Neural cell (in vitro differentiated cells): ENCODE measurements at regions not wholly inside any gene's neighbourhood (a gene's known extent, or its start where the extent isn't known, plus 50 kb on each side); places are given as distances from the start of the nearest gene placed in this dataset.

Experiments
- H2AFZ ChIP-seq: fragments of 200-600, 300-800 bp; sonication (generic), shearing (Covaris generic); 2 replicates; pipeline ENCODE4 v1.6.0; 2014; ENCODE audit warnings: low read depth, mild to moderate bottlenecking, antibody characterized with exemption, low read length, moderate library complexity
- H3F3A ChIP-seq: fragments of 200-600 bp; shearing (Covaris generic); 2 replicates; pipeline ENCODE4 v1.6.1; 2016; ENCODE audit warnings: mild to moderate bottlenecking, moderate library complexity, mixed read lengths, antibody characterized with exemption, low read length; ENCODE audit not compliant: insufficient read depth, poor library complexity, severe bottlenecking
- H3K27ac ChIP-seq: fragments of 200-600, 300-800 bp; sonication (generic), shearing (Covaris generic); 2 replicates; pipeline ENCODE4 v1.5.1; 2014; ENCODE audit warnings: mild to moderate bottlenecking, low read length, moderate library complexity
- H3K27me3 ChIP-seq: fragments of 300-800, 200-600 bp; sonication (generic), shearing (Covaris generic); 2 replicates; pipeline ENCODE4 v1.6.0; 2014; ENCODE audit warnings: mild to moderate bottlenecking, low read depth, low read length, moderate library complexity; ENCODE audit not compliant: insufficient read depth
- H3K36me3 ChIP-seq: fragments of 300-800, 200-600 bp; sonication (generic), shearing (Covaris generic); 2 replicates; pipeline ENCODE4 v1.5.1; 2014; ENCODE audit warnings: mild to moderate bottlenecking, antibody characterized with exemption, low read length, moderate library complexity; ENCODE audit not compliant: insufficient read depth
- H3K4me2 ChIP-seq: fragments of 300-800, 200-600 bp; sonication (generic), shearing (Covaris generic); 2 replicates; pipeline ENCODE4 v1.6.0; 2014; ENCODE audit warnings: mild to moderate bottlenecking, low read length
- H3K4me3 ChIP-seq: fragments of 300-800, 200-600 bp; sonication (generic), shearing (Covaris generic); 2 replicates; pipeline ENCODE4 v1.5.1; 2014; ENCODE audit warnings: mild to moderate bottlenecking, low read length, moderate library complexity
- H3K79me2 ChIP-seq: fragments of 200-600 bp; shearing (Covaris generic); replicated peaks from 2 replicates; pipeline ENCODE4 v1.6.0; 2014; ENCODE audit warnings: mild to moderate bottlenecking, low read length, moderate library complexity; ENCODE audit not compliant: insufficient read depth
- H3K9ac ChIP-seq: fragments of 300-800, 200-600 bp; sonication (generic), shearing (Covaris generic); 2 replicates; pipeline ENCODE4 v1.6.1; 2016; ENCODE audit warnings: mild to moderate bottlenecking, low read length, mixed read lengths
- H3K9me2 ChIP-seq: fragments of 200-600 bp; shearing (Covaris generic); 2 replicates; pipeline ENCODE4 v1.6.1; 2016; ENCODE audit warnings: mild to moderate bottlenecking, low read length, mixed read lengths; ENCODE audit not compliant: insufficient read depth
- H3K9me3 ChIP-seq: fragments of 200-600, 300-800 bp; sonication (generic), shearing (Covaris generic); 2 replicates; pipeline ENCODE4 v1.6.1; 2016; ENCODE audit warnings: mild to moderate bottlenecking, mixed run types, low read length, moderate library complexity, mixed read lengths
- H4K20me1 ChIP-seq: fragments of 200-600 bp; shearing (Covaris generic); 2 replicates; pipeline ENCODE4 v1.6.1; 2016; ENCODE audit warnings: mild to moderate bottlenecking, mixed run types; ENCODE audit not compliant: insufficient read depth
- EP300 ChIP-seq: fragments of 450-650 bp; conservative IDR thresholded peaks from 2 replicates; pipeline ENCODE4 v1.6.1; 2014; ENCODE audit warnings: antibody characterized with exemption, mild to moderate bottlenecking, moderate library complexity; ENCODE audit not compliant: poor library complexity, severe bottlenecking
- EZH2 ChIP-seq: fragments of 200-600, 300-800 bp; shearing (Covaris generic), sonication (generic); IDR thresholded peaks from 2 replicates; pipeline ENCODE4 v1.6.1; 2014; ENCODE audit warnings: antibody characterized with exemption, low read length, borderline replicate concordance, mild to moderate bottlenecking; ENCODE audit not compliant: insufficient read depth, poor library complexity, severe bottlenecking
- MXI1 ChIP-seq: fragments of 450-650 bp; conservative IDR thresholded peaks from 2 replicates; pipeline ENCODE4 v1.6.1; 2014; ENCODE audit warnings: antibody characterized with exemption, mild to moderate bottlenecking; ENCODE audit not compliant: poor library complexity, severe bottlenecking
- POLR2AphosphoS5 ChIP-seq: IDR thresholded peaks from 2 replicates; pipeline ENCODE4 v1.6.1; 2012
- RAD21 ChIP-seq: fragments of 450-650 bp; conservative IDR thresholded peaks from 2 replicates; pipeline ENCODE4 v1.6.1; 2014; ENCODE audit warnings: antibody characterized with exemption, mild to moderate bottlenecking, moderate library complexity
- SMC3 ChIP-seq: fragments of 450-650 bp; conservative IDR thresholded peaks from 2 replicates; pipeline ENCODE4 v1.6.1; 2014; ENCODE audit warnings: antibody characterized with exemption, mild to moderate bottlenecking, moderate library complexity; ENCODE audit not compliant: poor library complexity
- TAF1 ChIP-seq: IDR thresholded peaks from 2 replicates; pipeline ENCODE4 v1.6.1; 2012; ENCODE audit warnings: low read depth
- TF ChIP-seq, protein P1 (sequence below): fragments of 450-650 bp; IDR thresholded peaks from 2 replicates; pipeline ENCODE4 v1.5.1; 2014; ENCODE audit warnings: antibody characterized with exemption, mild to moderate bottlenecking, moderate library complexity; ENCODE audit not compliant: poor library complexity, severe bottlenecking
- TF ChIP-seq, protein P2 (sequence below): IDR thresholded peaks from 2 replicates; pipeline ENCODE4 v1.6.1; 2012; ENCODE audit warnings: borderline replicate concordance

DNA sequence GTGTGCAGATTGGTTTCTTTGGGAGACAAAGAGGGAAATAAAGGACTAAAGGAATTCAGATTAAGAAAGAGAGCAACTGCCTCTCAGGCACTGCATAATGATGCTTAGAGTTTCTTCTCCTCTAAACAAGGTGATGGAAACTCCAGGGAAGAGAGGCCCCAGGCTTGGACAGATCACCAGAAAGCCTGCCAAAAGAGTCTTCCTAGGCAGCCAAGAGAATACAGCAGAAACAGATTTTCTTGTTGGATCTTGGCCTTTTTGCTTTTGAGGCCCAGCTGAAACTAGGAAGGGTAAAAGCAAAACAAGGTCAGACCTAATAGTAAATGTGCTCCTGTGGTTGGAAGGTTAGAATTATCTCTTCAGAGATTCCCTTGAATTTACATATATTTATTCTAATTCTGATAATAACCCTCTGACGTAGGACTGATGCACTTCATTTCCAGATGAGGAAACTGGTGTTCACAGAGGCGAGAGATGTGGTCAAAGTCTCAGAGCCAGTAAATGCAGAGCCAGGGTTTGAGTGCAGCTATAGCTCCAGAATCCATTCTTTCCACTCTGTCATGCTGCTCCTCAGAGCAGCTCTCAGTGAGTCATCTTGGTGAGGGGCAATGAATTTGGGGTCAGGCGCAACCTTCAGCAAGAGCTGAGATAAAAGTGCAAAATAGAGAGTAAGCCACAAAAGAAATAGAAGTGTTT is 142.3 kb upstream of the FBXO11 start:
- Histone ChIP-seq H3K36me3 (no peaks in the 10 kb centered on the region), H3F3A (no peaks in the 10 kb centered on the region), H2AFZ (no peak overlapping the region), H3K79me2 (no peaks in the 10 kb centered on the region), H3K4me3 (peak overlapping the region; percentile 48), H3K4me2 (no peak overlapping the region), H3K27ac (no peak overlapping the region), H4K20me1 (no peaks in the 10 kb centered on the region), H3K9me3 (no peaks in the 10 kb centered on the region), H3K9me2 (no peaks in the 10 kb centered on the region), H3K27me3 (no peaks in the 10 kb centered on the region), H3K9ac (no peak overlapping the region)
- TF ChIP-seq TAF1 (no peak), POLR2AphosphoS5 (no peak), EP300 (no peak)
- TF ChIP-seq, protein P1, sequence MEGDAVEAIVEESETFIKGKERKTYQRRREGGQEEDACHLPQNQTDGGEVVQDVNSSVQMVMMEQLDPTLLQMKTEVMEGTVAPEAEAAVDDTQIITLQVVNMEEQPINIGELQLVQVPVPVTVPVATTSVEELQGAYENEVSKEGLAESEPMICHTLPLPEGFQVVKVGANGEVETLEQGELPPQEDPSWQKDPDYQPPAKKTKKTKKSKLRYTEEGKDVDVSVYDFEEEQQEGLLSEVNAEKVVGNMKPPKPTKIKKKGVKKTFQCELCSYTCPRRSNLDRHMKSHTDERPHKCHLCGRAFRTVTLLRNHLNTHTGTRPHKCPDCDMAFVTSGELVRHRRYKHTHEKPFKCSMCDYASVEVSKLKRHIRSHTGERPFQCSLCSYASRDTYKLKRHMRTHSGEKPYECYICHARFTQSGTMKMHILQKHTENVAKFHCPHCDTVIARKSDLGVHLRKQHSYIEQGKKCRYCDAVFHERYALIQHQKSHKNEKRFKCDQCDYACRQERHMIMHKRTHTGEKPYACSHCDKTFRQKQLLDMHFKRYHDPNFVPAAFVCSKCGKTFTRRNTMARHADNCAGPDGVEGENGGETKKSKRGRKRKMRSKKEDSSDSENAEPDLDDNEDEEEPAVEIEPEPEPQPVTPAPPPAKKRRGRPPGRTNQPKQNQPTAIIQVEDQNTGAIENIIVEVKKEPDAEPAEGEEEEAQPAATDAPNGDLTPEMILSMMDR: no peak

DNA sequence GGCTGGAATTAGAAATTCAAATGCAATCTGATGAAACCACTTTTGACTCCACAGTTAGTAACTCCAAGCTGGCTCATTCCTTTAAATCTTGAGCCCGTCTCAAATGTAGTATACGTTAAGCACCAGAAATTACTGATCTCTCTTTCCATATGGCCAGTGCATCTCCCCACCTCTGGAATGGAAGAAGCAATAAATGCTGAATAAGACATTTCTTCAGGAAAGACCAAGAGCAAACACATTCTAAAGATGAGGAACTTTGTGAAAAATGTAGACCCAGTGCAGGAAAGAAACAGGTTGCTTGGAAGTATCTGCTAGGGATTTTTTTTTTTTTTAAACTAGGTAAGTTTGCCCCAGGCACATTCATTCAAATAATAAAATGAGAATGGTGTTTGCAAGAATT is 143.1 kb upstream of the FBXO11 start:
- H4K20me1 ChIP-seq: no peaks in the 10 kb centered on the region
- no peak overlapping the region for H3K27ac ChIP-seq
- no peaks in the 10 kb centered on the region for H3F3A ChIP-seq
- H2AFZ ChIP-seq: no peak overlapping the region
- H3K27me3 ChIP-seq: no peaks in the 10 kb centered on the region
- no peak overlapping the region for H3K9ac ChIP-seq
- H3K36me3 ChIP-seq: no peaks in the 10 kb centered on the region
- peak overlapping the region; percentile 48 for H3K4me3 ChIP-seq
- no peak for TF ChIP-seq POLR2AphosphoS5
- TF ChIP-seq, protein P2, sequence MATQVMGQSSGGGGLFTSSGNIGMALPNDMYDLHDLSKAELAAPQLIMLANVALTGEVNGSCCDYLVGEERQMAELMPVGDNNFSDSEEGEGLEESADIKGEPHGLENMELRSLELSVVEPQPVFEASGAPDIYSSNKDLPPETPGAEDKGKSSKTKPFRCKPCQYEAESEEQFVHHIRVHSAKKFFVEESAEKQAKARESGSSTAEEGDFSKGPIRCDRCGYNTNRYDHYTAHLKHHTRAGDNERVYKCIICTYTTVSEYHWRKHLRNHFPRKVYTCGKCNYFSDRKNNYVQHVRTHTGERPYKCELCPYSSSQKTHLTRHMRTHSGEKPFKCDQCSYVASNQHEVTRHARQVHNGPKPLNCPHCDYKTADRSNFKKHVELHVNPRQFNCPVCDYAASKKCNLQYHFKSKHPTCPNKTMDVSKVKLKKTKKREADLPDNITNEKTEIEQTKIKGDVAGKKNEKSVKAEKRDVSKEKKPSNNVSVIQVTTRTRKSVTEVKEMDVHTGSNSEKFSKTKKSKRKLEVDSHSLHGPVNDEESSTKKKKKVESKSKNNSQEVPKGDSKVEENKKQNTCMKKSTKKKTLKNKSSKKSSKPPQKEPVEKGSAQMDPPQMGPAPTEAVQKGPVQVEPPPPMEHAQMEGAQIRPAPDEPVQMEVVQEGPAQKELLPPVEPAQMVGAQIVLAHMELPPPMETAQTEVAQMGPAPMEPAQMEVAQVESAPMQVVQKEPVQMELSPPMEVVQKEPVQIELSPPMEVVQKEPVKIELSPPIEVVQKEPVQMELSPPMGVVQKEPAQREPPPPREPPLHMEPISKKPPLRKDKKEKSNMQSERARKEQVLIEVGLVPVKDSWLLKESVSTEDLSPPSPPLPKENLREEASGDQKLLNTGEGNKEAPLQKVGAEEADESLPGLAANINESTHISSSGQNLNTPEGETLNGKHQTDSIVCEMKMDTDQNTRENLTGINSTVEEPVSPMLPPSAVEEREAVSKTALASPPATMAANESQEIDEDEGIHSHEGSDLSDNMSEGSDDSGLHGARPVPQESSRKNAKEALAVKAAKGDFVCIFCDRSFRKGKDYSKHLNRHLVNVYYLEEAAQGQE: no peak
- no peak for TF ChIP-seq SMC3
- TF ChIP-seq EP300: no peak
- TF ChIP-seq, protein P1: no peak
- no peak for TF ChIP-seq TAF1
- no peak for TF ChIP-seq EZH2
- no peak for TF ChIP-seq MXI1
- TF ChIP-seq RAD21: no peak
- no peaks in the 10 kb centered on the region for H3K9me3 ChIP-seq
- no peak overlapping the region for H3K4me2 ChIP-seq
- no peaks in the 10 kb centered on the region for H3K9me2 ChIP-seq
- no peaks in the 10 kb centered on the region for H3K79me2 ChIP-seq
